ENCODE measurements at regions not wholly inside any gene's neighbourhood (a gene's known extent, or its start where the extent isn't known, plus 50 kb on each side); places are given as distances from the start of the nearest gene placed in this dataset.
"Not testable (repeated sequence)": the region's sequence is repeated elsewhere in the genome, so short reads cannot be mapped to it uniquely, and the experiment has no call there.

DNA sequence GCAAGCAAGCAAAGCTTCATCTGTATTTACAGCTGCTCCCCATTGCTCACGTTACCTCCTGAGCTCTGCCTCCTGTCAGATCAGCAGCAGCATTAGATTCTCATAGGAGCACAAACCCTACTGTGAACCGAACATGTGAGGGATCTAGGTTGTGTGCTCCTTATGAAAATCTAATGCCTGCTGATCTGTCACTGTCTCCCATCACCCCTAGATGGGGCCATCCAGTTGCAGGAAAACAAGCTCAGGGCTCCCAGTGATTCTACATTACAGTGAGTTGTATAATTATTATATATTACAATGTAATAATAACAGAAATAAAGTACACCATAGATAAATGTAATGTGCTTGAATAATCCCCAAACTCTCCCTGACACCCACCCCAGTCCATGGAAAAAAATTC lies 238.1 kb downstream of the CNTN3 start:
- not testable (repeated sequence) for DNase-seq (ENCODE audit: low spot score); H3K4me3 Mint-ChIP-seq; H3K36me3 Mint-ChIP-seq (ENCODE audit: low read depth); H3K4me1 Mint-ChIP-seq (ENCODE audit: low read depth); H3K27ac Mint-ChIP-seq; H3K27me3 Mint-ChIP-seq (ENCODE audit: low read depth)
- H3K9me3 Mint-ChIP-seq: peaks cover 42% of the 10 kb centered on the region

DNA sequence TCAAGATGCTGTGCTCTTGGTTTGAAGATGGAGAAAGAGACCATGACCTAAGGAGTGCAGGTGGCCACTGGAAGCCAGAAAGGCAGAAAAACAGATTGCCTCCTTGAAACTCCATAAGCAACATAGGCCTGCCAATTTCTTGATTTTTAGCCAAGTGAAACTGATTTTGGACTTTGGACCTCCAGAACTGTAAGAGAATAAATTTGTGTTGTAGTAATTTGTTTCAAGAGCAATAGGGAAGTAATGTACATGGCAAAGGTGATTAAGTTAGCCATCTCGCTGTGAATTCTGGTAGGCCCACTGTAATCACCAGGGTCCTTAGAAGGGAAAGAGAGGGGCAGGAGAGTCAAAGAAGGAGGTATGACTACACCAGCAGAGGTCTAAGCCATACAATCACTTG lies 238.8 kb downstream of the CNTN3 start:
- no peaks in the 10 kb centered on the region for H3K36me3 Mint-ChIP-seq (ENCODE audit: low read depth)
- H3K27me3 Mint-ChIP-seq (ENCODE audit: low read depth): no peaks in the 10 kb centered on the region
- no peak overlapping the region for H3K27ac Mint-ChIP-seq
- DNase-seq (ENCODE audit: low spot score): no peak
- peaks cover 37% of the 10 kb centered on the region for H3K9me3 Mint-ChIP-seq
- H3K4me1 Mint-ChIP-seq (ENCODE audit: low read depth): no peaks in the 10 kb centered on the region
- no peak overlapping the region for H3K4me3 Mint-ChIP-seq

DNA sequence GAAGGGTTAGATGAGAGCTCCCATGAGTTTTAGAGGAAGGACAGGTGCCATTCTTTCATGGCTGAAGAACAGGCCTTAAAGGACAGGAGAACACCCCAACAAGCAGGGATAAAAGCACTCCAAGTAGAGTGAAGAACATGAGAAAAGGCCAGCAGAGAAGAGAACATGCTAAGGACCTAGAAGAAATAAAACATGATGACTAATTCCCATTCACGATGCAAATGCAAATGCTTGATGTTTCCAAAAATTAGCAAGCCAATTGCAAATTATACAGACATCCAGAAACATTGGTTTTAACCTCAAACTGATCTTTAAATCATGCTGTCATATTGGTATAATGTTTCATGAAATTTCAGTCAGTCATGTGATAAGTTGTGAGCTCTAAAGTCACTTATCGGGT lies 241.7 kb downstream of the CNTN3 start:
- H3K27me3 Mint-ChIP-seq (ENCODE audit: low read depth): no peaks in the 10 kb centered on the region
- no peaks in the 10 kb centered on the region for H3K4me1 Mint-ChIP-seq (ENCODE audit: low read depth)
- H3K27ac Mint-ChIP-seq: no peak overlapping the region
- H3K36me3 Mint-ChIP-seq (ENCODE audit: low read depth): no peaks in the 10 kb centered on the region
- peaks cover 23% of the 10 kb centered on the region for H3K9me3 Mint-ChIP-seq
- no peak overlapping the region for H3K4me3 Mint-ChIP-seq
- no peak for DNase-seq (ENCODE audit: low spot score)

DNA sequence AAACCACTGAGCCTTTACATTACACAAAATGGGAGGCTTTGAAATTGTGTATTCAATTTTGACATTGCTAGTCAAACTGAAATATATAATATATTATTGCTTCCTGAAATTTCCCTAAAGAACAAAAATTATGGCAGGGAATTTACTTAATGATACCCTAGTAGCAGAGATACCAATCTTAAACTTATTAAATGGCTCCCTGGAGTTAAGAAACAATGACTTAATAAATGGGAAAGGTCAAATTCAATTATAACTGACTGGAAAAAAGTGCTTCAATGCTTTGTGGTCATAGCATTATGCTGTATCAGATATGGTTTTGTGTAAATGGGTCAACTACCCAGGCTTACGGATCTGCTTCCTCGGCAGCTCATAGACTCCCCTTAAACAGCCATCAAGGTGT lies 244.1 kb downstream of the CNTN3 start:
- Mint-ChIP-seq H3K27me3 (ENCODE audit: low read depth) (no peaks in the 10 kb centered on the region), H3K27ac (no peak overlapping the region), H3K4me1 (ENCODE audit: low read depth) (no peaks in the 10 kb centered on the region), H3K4me3 (no peak overlapping the region), H3K9me3 (peaks cover 23% of the 10 kb centered on the region), H3K36me3 (ENCODE audit: low read depth) (no peaks in the 10 kb centered on the region)
- DNase-seq (ENCODE audit: low spot score): no peak

DNA sequence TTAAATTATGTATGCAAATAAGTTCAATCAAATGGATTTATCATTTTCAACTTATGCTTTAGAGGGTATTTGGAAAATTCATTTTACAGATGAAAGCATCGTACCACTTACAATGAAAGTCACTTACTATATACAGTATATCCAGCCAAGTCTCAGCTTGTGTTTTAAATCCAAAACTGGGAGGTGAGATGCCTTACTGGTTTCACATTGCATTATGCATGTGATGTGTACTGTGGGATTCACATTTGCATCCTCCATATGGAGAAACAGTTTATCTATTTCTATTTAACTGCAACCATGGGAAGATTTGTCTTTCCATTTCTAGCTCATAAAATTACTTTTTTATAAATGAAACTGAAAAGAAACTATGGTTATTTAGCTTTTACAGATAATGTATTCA lies 248.1 kb downstream of the CNTN3 start:
- H3K4me1 Mint-ChIP-seq (ENCODE audit: low read depth): no peaks in the 10 kb centered on the region
- H3K36me3 Mint-ChIP-seq (ENCODE audit: low read depth): no peaks in the 10 kb centered on the region
- H3K4me3 Mint-ChIP-seq: no peak overlapping the region
- no peak overlapping the region for H3K27ac Mint-ChIP-seq
- no peak for DNase-seq (ENCODE audit: low spot score)
- no peaks in the 10 kb centered on the region for H3K27me3 Mint-ChIP-seq (ENCODE audit: low read depth)
- H3K9me3 Mint-ChIP-seq: peaks cover 8% of the 10 kb centered on the region

DNA sequence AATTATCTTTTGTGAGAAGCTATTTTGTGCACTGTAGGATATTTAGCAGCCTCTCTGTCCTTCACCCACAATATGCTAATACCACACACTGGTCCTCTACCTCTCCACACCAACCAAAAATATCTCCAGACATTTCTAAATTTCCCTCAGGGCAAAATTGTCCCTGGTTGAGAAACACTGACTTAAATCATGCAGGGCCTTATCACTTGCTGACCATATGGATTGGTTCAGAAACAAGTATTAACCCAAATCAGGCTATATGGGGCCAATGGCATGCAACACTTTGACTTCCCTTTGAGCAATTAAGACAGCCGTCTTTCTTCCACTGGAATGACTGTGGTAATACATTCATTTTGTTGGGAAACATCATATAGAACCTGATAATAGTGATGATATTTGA lies 251.1 kb downstream of the CNTN3 start:
- Mint-ChIP-seq H3K9me3 (peaks cover 12% of the 10 kb centered on the region), H3K27ac (no peak overlapping the region), H3K4me1 (ENCODE audit: low read depth) (no peaks in the 10 kb centered on the region), H3K27me3 (ENCODE audit: low read depth) (no peaks in the 10 kb centered on the region), H3K36me3 (ENCODE audit: low read depth) (no peaks in the 10 kb centered on the region), H3K4me3 (no peak overlapping the region)
- no peak for DNase-seq (ENCODE audit: low spot score)

DNA sequence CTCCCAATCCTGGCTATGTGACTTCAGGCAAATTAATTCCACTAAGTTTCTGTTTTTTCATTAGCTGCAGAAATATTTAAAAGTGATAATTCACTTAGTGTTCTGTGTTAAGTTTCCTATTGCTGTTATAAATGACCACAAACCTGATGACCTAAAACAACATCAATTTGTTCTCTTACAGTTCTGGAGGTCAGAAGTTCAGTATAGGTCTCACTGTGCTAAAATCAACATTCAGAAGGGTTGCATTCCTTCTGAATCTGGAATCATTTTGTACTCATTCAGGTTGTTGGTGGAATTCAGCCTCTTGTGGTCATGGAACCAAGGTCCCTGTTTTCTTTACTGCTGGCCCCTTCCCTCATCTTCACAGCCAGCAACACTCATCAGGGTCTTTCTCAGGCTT lies 254.1 kb downstream of the CNTN3 start:
- H3K4me3 Mint-ChIP-seq: no peak overlapping the region
- H3K4me1 Mint-ChIP-seq (ENCODE audit: low read depth): no peaks in the 10 kb centered on the region
- no peak overlapping the region for H3K27ac Mint-ChIP-seq
- H3K36me3 Mint-ChIP-seq (ENCODE audit: low read depth): no peaks in the 10 kb centered on the region
- DNase-seq (ENCODE audit: low spot score): no peak
- no peaks in the 10 kb centered on the region for H3K27me3 Mint-ChIP-seq (ENCODE audit: low read depth)
- H3K9me3 Mint-ChIP-seq: peaks cover 21% of the 10 kb centered on the region

DNA sequence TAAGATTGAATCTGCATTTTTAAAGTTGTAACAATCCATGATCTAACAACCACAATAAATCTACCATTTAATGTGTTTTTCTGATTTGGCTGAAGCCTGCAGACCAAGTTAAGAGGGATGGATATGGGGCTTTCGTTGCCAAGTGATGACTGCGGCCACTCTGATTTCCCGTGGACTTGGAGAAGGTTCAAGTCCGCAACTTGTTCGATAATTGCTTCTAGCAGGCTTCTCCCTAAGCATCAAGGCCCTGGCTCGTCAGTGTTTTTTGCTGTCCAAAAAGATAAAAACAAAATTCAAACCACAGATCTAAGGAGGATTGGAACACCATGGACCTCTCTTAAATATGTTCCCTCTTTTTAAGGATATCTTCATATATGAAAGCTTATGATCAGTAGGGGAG lies 256.6 kb downstream of the CNTN3 start:
- Mint-ChIP-seq H3K9me3 (peaks cover 27% of the 10 kb centered on the region), H3K4me3 (no peak overlapping the region), H3K27ac (no peak overlapping the region), H3K27me3 (ENCODE audit: low read depth) (no peaks in the 10 kb centered on the region), H3K4me1 (ENCODE audit: low read depth) (no peaks in the 10 kb centered on the region), H3K36me3 (ENCODE audit: low read depth) (no peaks in the 10 kb centered on the region)
- no peak for DNase-seq (ENCODE audit: low spot score)

DNA sequence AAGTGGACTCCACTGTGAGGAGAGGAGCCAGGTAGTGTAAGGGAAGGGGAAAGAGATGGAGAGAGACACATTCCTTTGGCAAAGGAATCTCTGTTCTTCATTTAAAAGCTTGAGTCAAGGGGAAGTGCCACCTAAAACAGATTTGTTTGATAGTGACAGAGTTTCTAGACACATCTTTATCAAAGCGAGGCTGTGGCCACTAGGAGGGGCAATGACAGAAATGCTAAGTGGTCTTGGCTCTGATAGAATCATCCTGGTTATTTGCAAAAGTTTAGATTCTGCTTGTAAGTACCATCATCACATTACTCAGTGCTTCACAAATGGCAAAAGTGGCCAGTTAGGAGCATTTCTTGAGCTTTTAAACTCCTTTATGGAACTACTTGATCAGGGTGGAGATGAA lies 261.4 kb downstream of the CNTN3 start:
- H3K36me3 Mint-ChIP-seq (ENCODE audit: low read depth): no peaks in the 10 kb centered on the region
- no peak overlapping the region for H3K27ac Mint-ChIP-seq
- no peaks in the 10 kb centered on the region for H3K4me1 Mint-ChIP-seq (ENCODE audit: low read depth)
- no peak overlapping the region for H3K4me3 Mint-ChIP-seq
- no peaks in the 10 kb centered on the region for H3K27me3 Mint-ChIP-seq (ENCODE audit: low read depth)
- peaks cover 24% of the 10 kb centered on the region for H3K9me3 Mint-ChIP-seq
- no peak for DNase-seq (ENCODE audit: low spot score)

DNA sequence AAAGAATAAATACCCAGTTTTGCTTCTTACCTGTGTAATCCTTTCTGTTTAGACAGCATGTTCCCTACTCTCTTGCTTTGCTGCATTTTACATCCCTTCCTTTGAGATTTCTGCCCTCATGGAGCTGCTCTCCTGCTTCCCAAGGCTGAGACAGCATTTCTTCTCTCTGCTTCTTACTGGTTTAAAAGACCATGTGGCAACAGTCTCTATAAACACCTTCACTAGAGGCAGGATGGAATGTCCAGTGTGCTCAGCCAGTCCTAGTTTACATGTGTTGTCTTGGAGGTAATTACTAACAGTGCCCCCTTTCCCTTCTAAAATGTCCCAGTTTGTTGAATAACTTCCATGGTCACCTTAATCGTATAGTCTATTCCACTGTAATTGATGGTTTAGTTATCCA lies 262.3 kb downstream of the CNTN3 start:
- no peak for DNase-seq (ENCODE audit: low spot score)
- H3K9me3 Mint-ChIP-seq: peaks cover 30% of the 10 kb centered on the region
- H3K36me3 Mint-ChIP-seq (ENCODE audit: low read depth): no peaks in the 10 kb centered on the region
- no peak overlapping the region for H3K27ac Mint-ChIP-seq
- no peaks in the 10 kb centered on the region for H3K4me1 Mint-ChIP-seq (ENCODE audit: low read depth)
- no peak overlapping the region for H3K4me3 Mint-ChIP-seq
- H3K27me3 Mint-ChIP-seq (ENCODE audit: low read depth): no peaks in the 10 kb centered on the region

DNA sequence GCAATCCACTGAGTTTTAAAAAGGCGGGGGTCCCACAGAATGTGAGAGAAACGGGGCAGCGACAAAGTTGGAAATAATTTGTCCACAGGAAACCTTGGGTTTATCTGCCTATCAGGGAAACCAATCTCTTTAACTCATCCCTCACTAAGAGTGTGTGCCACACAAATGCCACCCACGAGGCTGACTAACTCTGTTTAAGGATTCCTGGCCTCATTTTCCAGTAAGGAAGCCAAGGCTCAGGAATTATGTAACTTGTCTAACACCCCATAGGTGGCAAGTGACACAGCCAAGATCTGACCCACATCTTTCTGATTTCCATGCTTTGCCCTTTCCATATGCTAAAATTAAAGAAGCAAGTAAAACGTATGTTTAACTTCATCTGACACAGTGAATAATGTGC lies 263.2 kb downstream of the CNTN3 start:
- H3K4me3 Mint-ChIP-seq: no peak overlapping the region
- no peaks in the 10 kb centered on the region for H3K36me3 Mint-ChIP-seq (ENCODE audit: low read depth)
- no peak overlapping the region for H3K27ac Mint-ChIP-seq
- peaks cover 31% of the 10 kb centered on the region for H3K9me3 Mint-ChIP-seq
- DNase-seq (ENCODE audit: low spot score): no peak
- H3K27me3 Mint-ChIP-seq (ENCODE audit: low read depth): no peaks in the 10 kb centered on the region
- no peaks in the 10 kb centered on the region for H3K4me1 Mint-ChIP-seq (ENCODE audit: low read depth)

DNA sequence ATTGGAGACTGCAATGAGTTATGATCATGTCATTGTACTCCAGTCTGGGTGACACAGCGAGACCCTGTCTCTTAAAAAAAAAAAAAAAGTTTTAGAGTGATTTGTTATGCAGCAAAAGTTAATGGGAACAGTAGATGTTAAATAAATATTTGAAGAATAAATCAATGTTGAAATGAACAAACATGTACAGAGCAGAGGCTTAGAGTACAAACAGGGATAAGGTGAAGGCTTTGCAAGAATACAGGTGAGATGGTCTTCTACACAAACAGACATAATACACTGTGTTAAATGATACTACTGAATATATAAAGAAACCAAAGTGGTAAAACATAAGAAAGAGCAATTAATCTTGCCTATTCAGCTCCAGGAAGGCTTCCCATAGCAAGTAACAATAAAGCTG lies 265.4 kb downstream of the CNTN3 start:
- no peak overlapping the region for H3K27ac Mint-ChIP-seq
- H3K36me3 Mint-ChIP-seq (ENCODE audit: low read depth): no peaks in the 10 kb centered on the region
- H3K27me3 Mint-ChIP-seq (ENCODE audit: low read depth): no peaks in the 10 kb centered on the region
- no peak overlapping the region for H3K4me3 Mint-ChIP-seq
- peaks cover 21% of the 10 kb centered on the region for H3K9me3 Mint-ChIP-seq
- no peak for DNase-seq (ENCODE audit: low spot score)
- H3K4me1 Mint-ChIP-seq (ENCODE audit: low read depth): no peaks in the 10 kb centered on the region

DNA sequence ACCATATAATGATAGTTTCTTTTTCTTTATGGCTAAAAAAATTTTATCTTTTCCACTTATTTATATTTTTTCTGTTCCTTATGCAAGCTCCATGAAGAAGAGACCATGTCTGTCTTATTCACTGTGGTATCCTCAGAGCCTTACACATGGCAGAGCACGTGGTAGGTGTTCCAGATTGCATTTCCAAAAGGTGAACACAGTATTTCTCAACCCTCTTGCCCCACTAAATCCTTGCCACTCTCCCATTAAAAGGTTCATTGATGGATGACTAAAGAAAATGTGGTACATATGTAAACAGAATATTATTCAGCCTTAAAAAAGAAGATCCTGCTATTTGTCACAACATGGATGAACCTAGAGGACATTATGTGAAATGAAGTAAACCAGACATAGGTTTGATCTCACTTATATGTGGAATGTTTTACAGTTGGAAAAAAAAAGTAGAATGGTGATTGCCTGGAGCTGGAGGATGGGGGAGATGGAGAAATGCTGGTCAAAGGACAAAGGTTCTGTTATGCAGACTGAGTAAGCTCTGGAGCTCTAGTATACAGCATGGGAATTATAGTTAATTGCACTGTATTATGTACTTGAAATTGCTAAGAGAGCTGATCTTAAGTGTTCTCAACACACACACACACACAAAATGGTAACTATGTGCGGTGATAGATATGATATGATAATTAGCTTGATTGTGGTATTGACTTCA lies 266.7 kb downstream of the CNTN3 start:
- Mint-ChIP-seq H3K36me3 (ENCODE audit: low read depth) (no peaks in the 10 kb centered on the region), H3K9me3 (peaks cover 16% of the 10 kb centered on the region), H3K27me3 (ENCODE audit: low read depth) (no peaks in the 10 kb centered on the region), H3K27ac (no peak overlapping the region), H3K4me1 (ENCODE audit: low read depth) (no peaks in the 10 kb centered on the region), H3K4me3 (no peak overlapping the region)
- no peak for DNase-seq (ENCODE audit: low spot score)

DNA sequence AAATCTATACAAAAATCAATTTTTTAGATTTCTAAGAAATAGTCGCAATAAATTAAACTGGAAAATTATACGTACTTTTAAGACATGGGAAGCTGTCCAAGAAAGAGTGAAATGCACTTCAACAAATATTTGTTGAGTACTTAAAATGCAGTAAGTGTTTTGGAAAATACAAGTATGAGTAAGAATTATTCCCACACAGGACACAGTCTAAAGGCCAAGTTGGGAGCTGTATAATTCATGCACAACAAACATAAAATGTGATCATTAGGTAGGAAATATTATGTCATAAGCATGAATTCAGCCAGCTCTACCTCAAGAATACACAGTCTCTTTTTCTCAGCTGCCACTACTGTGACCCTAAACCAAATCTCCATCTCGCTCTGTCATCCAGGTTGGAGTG lies 267.6 kb downstream of the CNTN3 start:
- Mint-ChIP-seq H3K36me3 (ENCODE audit: low read depth) (no peaks in the 10 kb centered on the region), H3K27ac (no peak overlapping the region), H3K4me3 (no peak overlapping the region), H3K9me3 (peaks cover 18% of the 10 kb centered on the region), H3K27me3 (ENCODE audit: low read depth) (no peaks in the 10 kb centered on the region), H3K4me1 (ENCODE audit: low read depth) (no peaks in the 10 kb centered on the region)
- DNase-seq (ENCODE audit: low spot score): no peak

DNA sequence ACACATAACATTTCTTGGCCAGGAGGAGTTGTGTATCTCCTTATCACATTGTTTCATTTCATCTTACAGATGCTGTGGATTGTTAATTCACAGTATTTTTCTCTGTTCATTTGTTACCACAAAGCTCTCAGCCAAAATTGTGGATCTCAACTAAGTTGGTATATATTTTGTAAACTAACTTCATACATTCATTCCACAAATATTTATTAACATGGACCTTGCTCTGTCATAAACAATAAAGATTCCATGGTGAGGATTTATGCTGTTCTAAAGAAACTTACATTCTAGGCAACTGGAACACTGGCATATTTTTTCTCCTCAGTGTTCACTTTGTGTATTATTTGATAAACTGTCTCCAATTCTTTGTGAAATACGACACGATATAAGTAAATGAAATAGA lies 268.8 kb downstream of the CNTN3 start:
- Mint-ChIP-seq H3K4me1 (ENCODE audit: low read depth) (no peaks in the 10 kb centered on the region), H3K27ac (no peak overlapping the region), H3K4me3 (no peak overlapping the region), H3K27me3 (ENCODE audit: low read depth) (no peaks in the 10 kb centered on the region), H3K9me3 (peaks cover 23% of the 10 kb centered on the region), H3K36me3 (ENCODE audit: low read depth) (no peaks in the 10 kb centered on the region)
- DNase-seq (ENCODE audit: low spot score): no peak

Data from T-helper 2 cell treated with Interferon-gamma antibody and Interleukin-4, amounts not matched to agents 5 μg/mL and 100 μg/mL, for 36 hours (primary cell).